NCI-H128 (cell line): ENCODE measurements at regions not wholly inside any gene's neighbourhood (a gene's known extent, or its start where the extent isn't known, plus 50 kb on each side); places are given as distances from the start of the nearest gene placed in this dataset.

Experiments
- DNase-seq: peaks from one replicate; lab custom pipeline; 2025; ENCODE audit not compliant: unreplicated experiment; lab: John Stamatoyannopoulos, UW

- no peak for DNase-seq
Observed at GRCh38 chr9:81214975-81215374, 474.4 kb downstream of the TLE1 start.

GRCh38 chr9:81213456-81213855 lies 475.9 kb downstream of the TLE1 start:
- no peak for DNase-seq

DNA sequence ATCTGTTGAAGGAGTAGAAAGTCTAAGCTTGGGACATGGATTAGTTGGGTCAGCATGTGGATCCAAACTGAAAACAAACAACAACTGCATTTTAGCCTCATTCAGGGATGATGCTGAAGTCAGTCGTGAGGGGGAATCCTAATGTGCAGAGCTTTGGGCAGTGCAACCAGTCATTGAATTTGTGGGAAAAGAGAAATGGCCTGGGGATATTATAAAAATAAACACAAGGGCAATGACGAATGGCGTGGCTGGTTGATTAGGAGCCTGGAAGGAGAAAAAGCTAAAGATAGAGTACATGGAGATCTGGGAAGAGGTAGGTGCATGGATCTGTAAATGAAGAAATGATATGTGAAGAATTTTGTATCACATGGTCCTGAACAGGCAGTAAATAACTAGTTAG lies 477.6 kb downstream of the TLE1 start:
- DNase-seq, result no peak

- DNase-seq, result no peak
Observed at GRCh38 chr9:81207651-81208050, 481.7 kb downstream of the TLE1 start.

DNA sequence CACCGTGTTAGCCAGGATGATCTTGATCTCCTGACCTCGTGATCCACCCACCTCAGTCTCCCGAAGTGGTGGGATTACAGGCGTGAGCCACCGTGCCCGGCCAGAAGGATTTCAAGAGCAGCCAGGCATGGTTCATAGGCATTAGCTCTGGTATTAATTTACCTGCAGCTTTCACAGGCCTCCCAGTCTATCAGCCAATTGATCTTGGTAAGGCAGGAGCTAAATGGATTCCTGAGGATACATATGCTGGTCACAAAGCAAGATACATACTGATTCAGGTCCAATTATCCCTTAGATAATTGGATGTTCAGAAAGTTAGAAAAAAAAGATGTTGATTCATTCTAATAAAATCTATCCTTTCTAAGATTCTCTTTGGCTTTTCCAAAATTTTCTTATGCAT lies 487.1 kb downstream of the TLE1 start:
- DNase-seq, result no peak

DNA sequence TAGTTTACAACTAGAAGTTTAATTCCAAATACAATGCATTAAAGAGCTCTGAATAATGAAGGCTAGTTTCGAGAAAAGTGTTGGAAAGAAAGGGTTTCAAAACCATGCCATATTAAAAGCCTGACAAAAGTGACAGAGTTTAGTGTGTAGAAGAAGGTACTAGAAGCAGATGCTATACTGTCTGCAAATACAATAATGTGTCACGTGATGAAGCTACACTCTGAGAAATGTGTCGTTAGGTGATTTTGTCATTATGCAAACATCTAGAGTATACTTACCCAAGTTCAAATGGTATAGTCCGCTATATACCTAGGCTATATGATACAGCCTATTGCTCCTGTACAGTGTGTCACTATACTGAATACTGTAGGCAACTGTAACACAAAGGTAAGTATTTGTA lies 494.1 kb downstream of the TLE1 start:
- no peak for DNase-seq

- DNase-seq, result no peak
Observed at GRCh38 chr9:81193362-81194339, 495.7 kb downstream of the TLE1 start.

DNA sequence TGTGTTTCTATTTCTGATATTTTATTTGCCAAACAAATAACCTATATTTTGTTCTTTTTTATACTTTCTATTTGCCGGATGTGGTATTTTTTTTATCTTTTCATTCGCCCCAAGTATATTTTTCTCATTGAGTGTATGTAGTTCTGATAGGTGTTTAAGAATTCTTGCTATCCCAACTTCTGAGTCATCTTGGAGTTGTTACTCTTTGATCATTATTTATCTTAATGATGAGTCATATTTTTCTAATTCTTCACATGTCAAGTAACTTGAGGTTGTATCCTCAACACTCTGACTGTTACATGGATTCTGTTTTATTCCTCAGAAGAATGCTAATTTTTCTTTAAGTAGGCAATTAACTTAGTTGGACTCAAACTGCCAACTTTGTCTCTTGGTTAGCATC lies 498.1 kb downstream of the TLE1 start:
- no peak for DNase-seq

DNA sequence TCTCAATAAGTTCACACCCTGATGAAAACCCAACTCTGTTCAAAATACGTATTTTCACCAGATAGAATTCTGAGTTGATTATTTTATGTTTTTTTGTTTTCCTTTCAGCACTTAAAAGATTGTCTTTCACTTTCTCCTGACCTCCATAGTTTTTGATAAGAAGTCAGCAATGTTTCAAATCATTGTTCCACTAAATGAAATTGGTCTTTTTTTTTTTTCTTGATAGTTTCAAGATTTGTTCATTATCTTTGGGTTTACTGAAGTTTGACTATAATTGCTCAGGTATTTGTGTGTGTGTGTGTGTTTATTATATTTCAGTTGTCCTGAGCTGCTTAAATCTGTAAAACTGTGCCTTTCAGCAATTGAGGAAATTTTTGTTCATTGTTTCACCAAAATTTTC lies 498.7 kb downstream of the TLE1 start:
- DNase-seq, result no peak

DNA sequence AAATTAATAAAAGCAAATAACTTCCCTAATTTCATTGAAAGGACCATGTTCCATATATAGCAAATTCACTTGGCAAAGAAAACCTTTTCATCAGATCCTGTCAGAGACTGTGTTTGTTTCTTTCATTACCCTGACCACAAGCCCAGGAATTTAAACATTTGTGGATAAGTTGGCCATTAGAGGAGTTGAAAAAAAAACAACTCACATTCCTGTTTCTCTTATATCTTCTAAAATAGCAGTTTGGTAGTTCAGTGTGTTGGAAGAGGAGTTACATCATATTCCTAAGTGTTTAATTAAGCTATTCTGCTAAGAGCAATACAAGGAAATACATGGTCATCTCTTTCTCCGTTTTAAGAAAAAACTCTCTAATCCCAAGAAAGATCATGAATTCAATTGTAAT lies 505.6 kb downstream of the TLE1 start:
- DNase-seq, result no peak

- DNase-seq, result no peak
Observed at GRCh38 chr9:81182431-81182830, 506.9 kb downstream of the TLE1 start.

GRCh38 chr9:81174023-81174422 lies 515.3 kb downstream of the TLE1 start:
- DNase-seq, result no peak

GRCh38 chr9:81171689-81172088 lies 517.7 kb downstream of the TLE1 start:
- DNase-seq, result no peak

DNA sequence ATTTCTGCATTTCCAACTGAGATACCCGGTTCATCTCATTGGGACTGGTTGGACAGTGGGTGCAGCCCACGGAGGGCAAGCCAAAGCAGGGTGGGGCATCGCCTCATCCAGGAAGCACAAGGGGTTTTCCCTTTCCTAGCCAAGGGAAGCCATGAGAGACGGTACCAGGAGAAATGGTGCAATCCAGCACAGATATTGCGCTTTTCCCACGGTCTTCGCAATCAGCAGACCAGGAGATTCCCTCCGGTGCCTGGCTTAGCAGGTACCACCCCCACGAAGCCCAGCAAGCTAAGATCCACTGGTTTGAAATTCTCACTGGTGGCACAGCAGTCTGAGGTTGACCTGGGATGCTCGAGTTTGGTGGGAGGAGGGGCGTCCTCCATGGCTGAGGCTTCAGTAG lies 527.0 kb downstream of the TLE1 start:
- DNase-seq, result no peak

DNA sequence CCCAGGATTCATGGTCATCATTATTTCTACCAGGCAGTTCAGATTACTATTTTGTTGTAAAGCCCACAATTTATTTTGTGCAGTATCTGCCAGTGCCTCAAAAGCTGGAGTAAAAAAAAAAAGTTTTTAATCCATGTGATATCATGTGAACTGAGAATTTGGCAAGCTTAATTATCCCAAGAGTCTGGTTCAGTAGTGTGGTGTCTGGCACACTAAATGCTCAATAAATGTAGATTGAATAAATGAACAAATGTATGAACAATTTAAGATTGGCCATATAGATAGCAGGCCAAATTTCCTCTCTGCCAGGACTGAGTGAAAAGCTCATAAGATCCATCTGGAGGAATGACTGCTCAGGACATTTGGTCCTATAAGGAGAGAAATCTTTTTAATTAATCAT lies 533.0 kb downstream of the TLE1 start:
- no peak for DNase-seq

DNA sequence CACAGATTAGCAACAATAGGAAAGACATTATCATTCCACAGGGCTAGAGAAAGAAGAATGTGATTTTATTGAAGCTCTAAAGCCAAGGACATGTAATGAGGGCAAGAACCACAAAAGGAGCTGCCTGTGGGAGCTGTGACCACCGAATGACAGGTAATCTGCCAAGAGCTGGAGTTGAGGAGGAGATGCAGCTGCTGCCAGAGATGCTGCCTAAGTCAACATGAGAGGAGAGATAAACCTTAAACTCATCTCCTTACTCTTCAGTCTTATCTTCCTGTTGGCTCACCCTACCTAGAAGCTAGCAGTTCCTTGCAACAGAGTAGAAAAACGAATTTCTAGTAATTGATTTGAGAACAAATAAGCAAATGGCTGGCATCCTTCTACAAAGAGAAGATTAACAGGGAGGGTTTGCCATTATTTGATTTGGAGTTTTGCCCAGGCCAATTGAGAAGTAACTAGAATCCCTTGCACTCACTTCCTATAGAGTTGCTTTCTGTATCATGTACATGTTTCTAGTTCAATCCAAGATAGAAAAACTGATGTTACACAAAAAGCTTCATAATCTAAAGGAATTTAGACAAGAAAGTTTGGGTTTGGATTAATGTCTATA lies 539.2 kb downstream of the TLE1 start:
- DNase-seq, result peak; percentile 37

DNA sequence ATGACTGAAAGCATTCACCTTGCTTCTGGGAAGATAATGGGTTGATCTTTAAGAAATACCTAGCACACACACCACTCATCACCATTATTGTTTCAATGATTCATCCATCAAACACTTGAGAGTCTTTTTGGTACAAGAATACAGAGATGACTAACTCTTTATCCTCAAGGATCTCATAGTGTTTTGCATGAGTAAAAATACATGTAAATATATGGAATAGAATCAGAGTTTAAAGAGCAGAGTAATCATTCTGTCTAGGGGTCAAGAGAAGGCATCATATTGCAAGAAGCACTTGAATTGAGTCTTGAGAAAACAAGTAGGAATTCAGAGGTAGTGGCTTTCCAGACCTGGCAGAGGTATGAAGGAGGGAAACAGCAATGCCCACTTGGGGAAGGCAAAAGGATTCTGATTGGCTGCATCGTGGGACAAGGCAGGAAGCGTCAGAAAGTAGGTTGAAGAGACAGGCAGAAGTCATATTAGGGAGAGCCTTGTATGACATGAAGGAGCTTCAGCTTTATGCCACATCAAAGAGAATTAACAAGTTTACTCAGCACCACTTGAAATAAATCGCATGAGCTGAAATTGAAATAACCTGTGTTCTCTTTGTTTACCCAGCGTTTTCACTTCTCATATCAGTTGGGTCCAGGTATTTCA lies 542.5 kb downstream of the TLE1 start:
- no peak for DNase-seq

GRCh38 chr9:81146241-81146640 lies 543.1 kb downstream of the TLE1 start:
- DNase-seq, result no peak

DNA sequence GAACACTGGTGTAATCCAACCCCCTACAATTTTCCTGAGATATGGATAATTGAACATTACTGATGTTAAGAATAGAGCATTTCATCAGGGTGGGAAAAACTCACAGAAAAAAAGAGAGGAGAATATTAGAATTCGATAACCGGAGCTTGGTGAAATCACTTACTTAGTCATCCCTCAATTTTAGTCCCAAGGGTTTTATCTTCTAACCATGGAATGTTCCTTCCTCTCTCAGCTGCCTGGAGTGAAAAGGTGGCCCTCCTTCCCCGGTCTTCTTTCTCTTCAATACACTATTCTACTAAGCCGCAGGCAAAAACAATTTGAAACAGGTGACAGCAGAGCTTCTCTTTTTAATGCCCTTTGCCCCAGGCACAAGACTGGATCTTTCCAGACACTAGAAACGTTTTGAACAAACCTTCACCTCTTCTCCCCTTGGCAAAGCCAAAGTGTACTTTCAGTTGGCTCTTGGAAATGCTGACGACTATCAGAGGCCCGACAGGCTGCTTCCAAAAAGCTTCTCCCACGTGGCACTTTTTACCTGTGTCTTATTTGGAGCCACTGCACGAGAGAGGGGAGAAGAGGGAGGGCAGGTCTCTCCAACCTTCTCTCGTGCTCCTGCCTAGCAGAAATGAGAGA lies 543.9 kb downstream of the TLE1 start:
- DNase-seq, result no peak

GRCh38 chr9:81141961-81142360 lies 547.4 kb downstream of the TLE1 start:
- DNase-seq, result no peak

DNA sequence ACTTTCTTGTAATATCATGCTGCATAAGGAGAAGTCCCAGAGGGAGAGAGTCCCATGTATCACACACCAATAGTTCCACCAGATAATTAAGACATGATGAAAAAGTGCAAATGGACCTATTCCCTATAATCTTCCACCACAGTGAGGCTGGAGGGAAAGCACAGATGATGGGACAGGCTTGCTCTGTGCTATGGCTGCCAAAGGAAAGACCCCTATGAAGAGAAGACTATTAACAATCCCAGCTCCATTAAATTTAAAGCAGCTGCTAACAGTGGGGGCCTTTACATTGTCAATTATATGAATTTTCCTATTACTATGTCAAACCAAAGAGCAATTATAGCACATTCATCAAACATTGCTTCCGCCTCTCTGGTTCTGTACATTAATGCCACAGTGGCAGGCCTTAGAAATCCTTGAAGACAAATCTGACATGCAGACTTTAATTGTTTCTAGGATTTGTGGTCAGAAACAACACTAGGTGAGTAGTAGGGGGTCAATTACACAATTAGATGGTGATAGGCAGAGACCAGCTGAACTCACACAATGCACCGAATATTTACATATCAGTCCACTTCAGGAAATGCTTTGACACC lies 551.3 kb downstream of the TLE1 start:
- DNase-seq, result no peak
